GM21447 (cell line): ENCODE measurements at regions not wholly inside any gene's neighbourhood (a gene's known extent, or its start where the extent isn't known, plus 50 kb on each side); places are given as distances from the start of the nearest gene placed in this dataset.

Source experiments
- ATAC-seq: cut with Tn5 transposase; IDR thresholded peaks from one replicate; pipeline ENCODE4 v1.9.1; 2021; ENCODE audit not compliant: unreplicated experiment

DNA sequence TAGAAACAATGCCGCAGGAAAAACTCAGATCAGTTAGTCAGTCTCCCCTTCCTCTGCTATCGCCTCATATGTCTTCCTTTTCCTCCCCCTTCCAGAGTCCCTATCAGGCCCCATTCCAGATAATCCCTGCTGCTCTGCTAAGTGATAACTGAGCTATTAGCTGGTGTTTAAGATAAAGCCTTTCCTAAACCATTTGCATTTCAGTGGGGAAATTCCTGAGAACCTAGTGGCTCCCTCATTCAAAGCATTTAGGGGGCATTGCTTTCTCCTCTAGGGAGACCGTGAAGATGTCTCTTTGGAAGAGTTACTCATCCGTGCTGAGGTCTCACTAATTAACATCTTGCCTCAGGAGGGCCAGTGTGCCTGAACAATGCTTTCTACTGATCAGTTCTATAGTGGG, 401.6 kb downstream of the NPIPA7 start:
- no peak for ATAC-seq

DNA sequence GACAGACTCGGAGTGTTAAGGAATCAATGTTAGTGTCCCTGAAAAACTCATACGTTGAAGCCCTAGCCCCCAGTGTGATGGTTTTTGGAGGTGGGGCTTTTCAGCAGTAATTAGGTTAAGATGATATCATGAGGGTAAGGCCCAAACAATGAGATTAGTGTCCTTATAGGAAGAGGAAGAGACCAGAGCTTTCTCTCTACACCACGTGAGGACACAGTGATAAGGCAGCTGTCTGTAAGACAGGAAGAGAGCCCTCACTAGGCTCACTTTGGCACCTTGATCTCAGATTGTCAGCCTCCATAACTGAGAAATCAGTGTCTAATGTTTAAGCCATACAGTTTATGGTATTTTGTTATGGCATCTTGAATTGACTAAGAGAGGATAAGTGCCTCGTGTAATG, 403.2 kb downstream of the NPIPA7 start:
- no peak for ATAC-seq

DNA sequence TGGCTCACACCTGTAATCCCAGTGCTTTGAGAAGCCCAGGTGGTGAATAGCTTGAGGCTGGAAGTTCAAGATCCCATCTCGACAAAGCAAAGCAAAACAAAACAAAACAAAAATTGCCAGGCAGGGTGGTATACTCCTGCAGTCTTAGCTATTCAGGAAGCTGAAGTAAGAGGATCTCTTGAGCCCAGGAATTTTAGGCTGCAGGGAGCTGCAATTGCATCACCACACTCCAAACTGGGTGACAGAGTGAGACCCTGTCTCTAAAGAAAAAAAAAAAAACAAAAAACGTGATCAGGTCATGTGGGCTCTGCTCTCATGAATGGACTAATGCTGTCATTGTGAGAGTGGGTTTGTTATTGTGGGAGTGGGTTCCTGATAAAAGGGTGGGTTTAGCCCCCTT, 409.1 kb downstream of the NPIPA7 start:
- ATAC-seq: no peak

DNA sequence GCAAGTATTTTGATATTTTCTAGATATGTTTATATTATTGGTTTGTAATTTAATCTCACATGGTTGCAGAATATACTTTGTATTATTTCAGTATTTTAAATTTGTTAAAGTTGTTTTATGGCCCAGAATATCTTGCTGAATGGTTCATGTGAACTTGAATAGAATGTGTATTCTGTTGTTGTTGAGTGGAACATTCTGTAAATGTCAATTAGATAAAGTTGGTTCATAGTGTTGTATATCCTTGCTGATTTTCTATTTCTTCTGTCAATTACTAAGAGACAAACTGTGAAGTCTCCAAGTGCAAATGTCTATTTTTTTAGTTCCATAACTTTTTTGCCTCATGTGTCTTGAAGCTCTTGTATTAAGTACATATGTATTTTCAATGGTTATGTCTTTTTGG, 411.7 kb downstream of the NPIPA7 start:
- no peak for ATAC-seq

DNA sequence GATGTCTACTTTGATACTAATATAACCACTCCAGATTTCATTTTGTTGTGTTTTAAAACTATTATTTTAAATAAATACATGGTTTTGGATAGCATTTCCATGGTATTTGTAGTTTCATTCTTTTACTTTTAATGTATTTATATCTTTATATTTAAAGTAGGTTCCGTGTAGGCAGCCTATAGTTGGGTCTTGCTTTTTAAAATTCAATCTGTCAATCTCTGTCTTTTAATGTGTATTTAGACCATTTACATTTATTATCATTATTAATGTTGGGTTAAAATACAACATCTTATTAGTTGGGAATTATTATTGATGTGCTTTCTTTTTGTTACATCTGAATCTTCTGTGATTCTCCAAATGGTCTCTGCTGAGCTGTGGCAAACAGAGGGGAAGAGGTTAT, 412.1 kb downstream of the NPIPA7 start:
- ATAC-seq: no peak

DNA sequence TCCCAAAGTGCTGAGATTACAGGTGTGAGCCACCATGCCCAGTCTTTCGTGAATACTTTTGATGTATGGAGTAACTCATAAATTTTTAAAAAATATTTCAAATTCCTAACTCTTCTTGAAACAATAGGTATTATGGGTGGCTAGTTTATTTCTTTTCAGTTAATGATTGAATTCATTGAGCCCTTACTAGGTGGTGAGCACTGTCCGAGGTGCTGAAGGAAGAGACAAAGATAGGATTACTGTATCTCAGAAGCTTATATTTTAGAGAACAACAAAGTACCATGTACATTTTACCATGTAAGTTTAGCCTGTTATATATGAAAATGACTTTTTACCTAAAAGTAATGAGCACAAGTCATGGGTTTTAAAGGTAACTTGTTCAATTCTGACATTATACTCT, 418.3 kb downstream of the NPIPA7 start:
- ATAC-seq: no peak

DNA sequence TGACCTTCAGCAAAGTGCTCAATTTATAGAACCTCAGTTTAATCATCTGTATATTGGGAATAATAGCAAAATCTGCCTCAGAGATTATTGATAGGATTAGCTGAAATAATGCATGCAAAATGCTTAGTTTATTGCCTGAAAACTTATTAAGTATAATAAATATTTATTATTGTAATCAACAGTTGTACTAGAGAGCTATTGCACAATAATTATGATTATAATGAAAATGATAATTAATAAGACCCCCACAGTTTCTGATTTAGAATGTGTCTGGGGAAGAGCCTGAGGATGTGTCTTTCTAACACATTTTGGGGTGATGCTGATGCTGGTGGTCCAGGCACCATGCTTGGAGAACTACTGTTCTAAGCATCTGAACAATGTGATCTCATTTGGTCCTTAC, 419.6 kb downstream of the NPIPA7 start:
- ATAC-seq: no peak

DNA sequence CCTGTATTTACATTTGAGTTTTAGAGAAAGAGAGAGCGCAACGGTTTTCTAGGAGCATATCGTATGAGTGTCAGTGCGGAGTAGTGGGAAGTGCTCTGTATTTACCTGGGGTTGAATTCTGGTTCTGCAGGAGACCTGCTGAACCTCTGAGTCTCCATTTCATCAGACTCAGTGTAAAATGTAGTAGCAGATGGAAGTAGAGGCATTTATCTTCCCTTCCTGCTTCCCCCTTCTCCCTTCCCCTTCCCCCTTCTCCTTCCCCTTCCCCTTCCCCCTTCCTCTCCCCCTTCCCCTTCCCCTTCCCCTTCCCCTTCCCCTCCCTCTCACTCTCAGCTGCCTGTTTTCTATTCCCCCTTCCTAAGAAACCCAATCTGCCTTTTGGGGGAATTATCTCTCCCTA, 426.9 kb downstream of the NPIPA7 start:
- ATAC-seq: no peak

DNA sequence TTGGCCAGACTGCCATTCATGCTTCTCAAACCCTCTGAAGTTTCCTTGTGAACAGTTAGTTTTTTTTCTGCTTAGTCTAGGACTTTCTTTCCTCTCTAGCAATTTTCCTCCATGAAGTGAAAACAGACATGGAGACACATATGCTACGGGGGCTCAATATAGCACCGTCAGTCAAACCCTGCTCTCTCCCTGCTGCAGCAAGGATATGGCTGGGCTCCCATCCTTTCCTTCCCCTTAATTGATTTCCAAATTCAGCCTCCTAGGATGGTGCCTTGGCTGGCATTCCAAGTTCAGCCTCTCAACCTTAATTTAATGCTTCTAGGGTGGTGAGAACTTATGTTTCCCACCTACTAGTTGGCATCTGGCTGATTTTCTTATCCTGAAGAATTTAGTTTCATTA, 436.7 kb downstream of the NPIPA7 start:
- ATAC-seq: no peak

DNA sequence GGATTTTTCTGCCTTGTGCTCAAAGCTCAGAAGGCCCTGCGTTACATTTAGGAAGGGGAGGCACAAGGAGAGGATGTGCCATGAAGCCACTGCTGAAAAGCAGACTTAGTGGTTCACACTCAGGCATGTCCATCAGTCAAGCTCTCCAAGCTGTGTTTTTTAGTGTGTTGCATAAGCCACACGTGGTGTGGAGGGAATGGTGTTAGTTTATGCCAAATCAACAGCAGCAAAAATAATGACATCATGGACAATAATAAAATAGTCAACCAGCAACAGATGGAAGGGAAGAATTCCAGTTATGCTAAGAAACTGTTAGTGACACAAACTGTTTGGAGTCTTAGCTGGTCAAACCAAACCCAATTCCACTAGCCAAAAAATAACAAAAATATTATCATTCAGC, 438.3 kb downstream of the NPIPA7 start:
- ATAC-seq: no peak

DNA sequence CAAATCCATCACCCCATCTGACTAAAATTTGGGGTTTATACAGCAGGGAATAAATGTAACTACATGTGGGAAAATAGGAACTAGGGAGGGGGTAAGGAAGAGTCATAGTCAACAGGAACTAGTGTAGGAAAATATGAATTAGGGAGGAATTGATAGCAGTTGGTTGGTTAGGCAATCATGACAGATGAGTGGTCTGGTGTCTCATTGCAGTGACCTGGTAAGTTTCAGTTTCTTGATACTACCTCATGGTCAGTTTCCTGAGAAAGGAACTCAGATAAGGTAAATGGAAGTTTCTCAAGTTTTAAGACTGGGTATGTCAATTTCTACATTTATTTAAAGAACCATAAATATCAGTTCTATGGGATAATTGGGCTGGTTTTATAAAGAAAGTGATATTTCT, 442.3 kb downstream of the NPIPA7 start:
- ATAC-seq: no peak

DNA sequence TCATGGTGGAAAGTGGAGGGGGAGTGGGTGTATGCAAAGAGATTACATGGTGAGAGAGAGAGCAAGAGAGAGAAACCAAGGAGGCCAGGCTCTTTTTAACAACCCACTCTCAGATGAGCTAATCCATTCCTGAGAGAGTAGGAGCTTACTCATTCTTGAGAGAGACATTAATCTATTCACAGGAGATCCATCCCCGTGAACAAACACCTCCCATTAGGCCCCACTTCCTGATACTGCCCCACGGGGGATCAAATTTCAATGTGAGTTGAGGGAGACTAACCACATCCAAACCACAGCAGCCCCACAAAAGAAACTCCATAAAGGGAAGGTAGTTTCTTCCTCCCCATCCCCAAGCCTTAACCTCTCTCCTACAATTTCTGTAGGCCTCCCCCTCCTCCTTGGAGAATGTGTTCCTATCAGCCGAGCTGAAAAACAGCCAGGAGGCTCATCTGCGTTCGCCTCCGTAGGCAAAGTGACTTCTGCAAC, 450.0 kb downstream of the NPIPA7 start:
- ATAC-seq: no peak

DNA sequence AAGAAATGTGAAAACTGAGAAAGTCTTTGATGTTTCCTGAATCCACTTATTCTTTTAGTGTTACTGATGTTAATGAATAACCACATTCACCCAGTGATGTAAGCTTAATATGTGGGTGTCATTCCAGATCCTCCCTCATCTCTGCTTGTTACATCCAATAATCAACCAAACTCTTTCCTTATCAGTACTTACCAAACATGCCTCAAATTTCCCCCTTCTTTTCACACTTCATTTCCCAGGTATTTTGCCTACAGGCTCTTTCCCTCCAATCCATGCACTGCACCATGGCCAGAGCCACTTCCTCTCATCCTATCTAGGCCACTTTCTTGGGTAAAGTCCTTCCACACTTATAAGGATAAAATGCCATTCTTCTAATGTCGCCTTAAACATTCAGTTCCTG, 451.5 kb downstream of the NPIPA7 start:
- ATAC-seq: no peak

DNA sequence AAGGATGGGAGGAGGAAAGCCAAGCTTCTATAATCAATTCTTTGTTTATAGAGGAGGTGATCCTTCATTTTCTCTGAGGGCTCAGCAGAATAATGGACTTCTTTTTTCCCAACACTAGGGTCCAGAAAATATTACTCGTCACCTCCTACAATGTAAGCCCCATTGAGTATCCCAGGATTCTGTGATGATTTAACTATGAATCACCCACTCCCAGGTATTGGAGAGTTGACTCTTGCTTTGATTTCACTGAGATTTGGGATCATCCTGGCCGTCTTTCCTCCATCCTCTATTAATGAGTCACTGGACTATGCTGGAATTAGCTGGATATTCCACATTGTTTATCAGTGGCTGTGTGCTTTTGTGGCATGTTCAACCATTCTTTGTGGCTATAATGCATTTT, 452.0 kb downstream of the NPIPA7 start:
- ATAC-seq: no peak

DNA sequence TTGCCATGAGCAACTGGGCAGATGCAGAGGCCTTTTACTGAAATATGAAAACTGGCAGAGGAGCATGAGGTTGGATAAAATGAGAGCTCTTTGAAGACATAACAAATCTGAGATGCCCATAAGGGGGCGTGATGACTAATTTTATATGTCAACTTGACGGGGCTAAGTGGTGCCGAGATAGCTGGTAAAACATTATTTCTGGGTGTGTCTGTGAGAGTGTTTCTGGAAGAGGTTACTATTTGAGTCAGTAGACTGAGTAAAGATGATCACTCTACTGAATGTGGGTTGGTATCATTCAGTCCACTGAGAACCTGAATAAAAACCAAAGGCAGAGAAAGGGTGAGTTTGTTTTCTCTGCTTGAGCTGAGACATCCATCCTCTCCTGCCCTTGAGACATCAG, 454.2 kb downstream of the NPIPA7 start:
- no peak for ATAC-seq

DNA sequence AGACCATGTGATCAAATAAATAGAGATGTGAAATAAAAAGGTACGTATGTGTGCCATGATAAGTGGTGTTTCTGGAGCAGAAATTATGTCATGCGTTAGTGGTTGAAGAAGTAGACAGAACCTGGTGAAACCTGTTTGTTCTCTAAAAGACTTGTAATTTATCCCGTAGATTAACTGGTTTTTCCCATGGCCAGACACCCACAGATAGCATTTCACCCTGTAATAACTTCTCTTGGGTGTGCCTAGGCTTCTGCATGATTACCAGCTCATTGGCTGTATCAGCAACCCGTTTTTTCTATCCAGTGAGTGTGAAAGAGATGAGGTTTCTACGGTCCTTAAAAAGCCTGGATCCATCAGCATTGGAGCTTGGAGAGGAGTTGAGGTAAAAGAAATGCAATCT, 471.3 kb downstream of the NPIPA7 start:
- no peak for ATAC-seq

DNA sequence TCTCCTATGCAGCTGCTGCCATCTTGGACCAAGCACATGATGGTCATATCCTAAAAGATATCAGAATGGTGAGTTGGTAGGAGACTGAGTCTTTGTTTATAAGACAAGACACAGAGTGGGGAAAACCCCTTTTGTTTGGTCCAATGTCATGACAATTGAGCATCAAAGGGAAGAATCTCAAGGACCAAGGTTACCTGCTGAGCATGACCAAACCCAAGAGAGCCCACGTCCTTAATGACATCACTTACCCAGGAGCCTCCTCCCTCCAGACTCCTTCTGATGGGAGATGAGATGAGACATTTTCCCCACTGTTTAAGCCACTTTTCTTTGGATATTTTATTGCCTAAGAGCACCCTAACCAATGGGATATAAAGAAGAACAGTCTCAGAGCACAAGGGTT, 478.1 kb downstream of the NPIPA7 start:
- ATAC-seq: no peak

DNA sequence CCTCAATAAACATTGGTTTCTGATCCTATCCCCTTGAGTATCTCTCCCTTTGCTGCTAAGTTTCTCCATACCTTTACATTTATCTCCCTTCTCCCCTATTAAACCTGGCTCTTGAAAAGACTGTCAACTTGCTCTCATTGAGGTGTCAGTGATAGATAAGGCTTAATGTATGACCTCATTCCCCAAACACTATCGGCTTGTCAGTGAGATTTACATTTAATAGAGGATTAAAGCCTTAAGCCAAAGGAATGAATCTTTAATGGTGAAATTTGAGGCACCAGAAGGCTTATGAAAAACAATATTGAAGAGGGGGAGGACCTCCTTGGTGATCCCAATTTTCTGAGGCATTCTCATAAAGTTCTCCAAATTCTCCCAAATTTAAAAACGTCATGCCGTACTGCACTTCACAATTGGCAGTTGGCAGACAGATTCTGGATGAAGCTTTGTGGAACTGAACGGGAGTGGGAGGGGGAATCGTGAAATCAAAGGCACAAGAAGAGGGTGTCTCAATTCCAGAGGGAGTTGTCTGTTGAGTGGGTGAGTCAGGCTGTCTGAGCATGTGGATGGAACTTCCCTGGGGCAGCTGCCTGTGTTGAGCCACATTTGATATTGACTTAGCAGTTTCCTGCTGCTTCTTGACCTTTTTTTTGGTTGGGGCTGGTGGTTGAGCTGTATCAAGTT, 478.8 kb downstream of the NPIPA7 start:
- no peak for ATAC-seq

DNA sequence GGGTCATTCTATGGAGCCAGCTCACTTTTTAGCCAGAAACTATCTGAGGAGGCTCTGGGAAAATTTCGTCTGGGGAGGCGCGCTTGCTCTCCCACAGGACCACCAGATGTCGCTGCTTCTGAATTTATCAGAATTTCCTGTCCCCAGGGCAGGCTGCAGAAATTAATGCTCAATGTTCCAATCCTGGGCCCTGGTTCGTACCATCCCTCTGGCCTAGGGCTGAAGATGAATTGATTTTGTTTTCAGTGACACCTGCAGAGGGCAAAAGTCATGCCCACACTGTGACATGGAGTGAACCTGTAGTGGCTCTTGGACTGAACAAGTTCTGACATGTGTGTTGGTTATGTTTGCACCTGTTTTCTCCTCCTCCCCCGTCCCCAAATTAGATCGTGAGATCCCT, 482.6 kb downstream of the NPIPA7 start:
- ATAC-seq: no peak

DNA sequence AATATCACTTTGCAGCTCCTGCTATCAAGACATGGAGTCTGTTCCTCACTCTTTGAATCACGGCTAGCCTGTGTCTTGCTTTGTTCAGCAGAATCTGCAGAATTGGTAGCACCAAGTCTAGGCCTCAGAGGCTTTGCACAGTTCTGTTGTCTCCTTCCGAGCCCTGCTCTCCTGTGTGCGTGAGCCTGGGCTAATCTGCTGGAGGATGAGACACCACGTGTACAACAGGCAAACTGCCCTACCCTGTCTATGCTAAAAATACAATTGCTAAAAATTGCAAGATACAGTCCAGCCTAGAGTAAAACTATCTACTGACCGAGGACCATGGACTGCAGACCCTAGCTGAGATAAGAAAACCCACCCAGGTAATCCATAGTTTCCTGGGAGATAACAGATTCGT, 484.7 kb downstream of the NPIPA7 start:
- no peak for ATAC-seq

DNA sequence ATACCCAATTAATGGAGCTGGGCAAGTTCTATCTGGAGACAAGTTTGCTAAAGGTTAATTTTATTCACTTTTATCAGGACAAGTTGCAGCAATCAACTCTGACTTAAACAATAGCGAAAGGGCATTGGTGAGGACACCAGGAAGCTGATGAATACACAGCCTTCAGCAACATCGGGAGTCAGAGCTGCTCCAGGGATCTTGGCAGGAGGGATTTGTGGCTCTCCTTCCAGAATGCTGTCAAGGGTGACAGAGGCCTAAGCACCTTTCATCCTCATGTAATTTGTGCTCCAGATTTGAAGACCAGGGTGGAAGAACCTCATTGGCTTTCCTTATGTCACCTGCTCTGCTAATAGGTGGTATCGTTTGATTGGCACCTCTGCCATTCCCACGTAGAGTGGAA, 485.6 kb downstream of the NPIPA7 start:
- ATAC-seq: no peak

DNA sequence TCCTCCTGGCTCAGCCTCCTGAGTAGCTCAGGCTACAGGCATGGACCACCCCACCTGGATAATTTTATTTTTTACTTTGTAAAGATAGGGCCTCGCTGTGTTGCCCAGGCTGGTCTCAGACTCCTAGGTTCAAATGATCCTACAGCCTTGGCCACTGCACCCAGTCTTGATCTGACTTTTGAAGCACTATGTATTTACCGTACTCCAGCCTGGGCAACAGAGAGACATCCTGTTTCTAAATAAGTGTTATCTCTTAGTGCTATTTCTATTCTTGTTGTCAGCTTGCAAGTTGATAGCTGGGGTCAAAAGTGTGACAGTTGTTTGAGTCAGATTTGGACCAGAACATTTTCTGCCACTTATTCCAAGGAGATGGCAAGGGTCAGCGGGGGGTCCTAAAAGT, 486.4 kb downstream of the NPIPA7 start:
- no peak for ATAC-seq

DNA sequence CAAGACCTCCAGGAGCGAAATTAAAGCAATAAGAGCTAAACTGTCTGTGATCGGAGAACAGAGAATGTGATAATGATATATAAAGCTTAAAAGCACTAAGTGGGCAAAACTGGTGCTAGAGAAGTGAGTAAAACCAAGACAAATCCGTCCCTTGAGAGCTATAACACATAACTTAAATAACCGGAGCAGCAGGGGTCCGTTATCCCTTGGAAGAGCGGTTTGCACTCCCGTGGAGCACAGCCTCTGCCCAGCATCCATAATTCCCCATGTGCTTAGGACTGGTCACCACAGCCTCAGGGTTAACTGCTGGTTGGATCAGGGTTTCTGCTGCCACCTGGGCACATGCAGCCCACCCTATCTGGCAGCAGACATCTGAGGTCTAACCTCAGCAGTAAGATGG, 489.0 kb downstream of the NPIPA7 start:
- no peak for ATAC-seq

DNA sequence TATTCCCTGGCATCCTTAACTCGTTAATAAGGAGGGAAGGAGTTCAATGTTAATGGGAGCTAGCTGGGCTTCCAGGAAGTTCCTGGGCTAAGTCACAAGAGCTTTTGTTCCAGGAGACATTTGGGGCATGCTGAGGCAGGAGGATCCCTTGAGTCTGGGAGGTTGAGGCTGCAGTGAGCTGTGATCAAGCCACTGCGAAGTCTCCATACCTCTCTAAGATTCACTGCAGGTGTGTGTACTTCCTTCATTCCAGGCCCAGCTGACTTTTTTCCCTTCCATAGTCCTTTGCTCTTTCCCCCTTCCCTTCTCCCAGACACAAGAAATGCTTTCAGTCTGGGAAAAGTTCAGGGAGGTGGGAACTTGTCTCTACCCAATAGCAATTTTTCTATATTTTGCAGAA, 489.8 kb downstream of the NPIPA7 start:
- no peak for ATAC-seq
